Skeletal muscle tissue (tissue), 3 donors: ENCODE measurements at regions not wholly inside any gene's neighbourhood (a gene's known extent, or its start where the extent isn't known, plus 50 kb on each side); places are given as distances from the start of the nearest gene placed in this dataset.

Source experiments
- H3K27ac ChIP-seq: one replicate; pipeline ENCODE4 v1.7.0; 2013; ENCODE audit warnings: mild to moderate bottlenecking, low read depth, low read length, inconsistent platforms
- H3K27me3 ChIP-seq, 3 donors: one replicate each; pipeline ENCODE4 v1.7.0; 2013; ENCODE audit warnings: low read length in 3 of 3; ENCODE audit not compliant: control insufficient read depth in 3 of 3, insufficient read depth in 3 of 3
- H3K36me3 ChIP-seq, 3 donors: one replicate each; pipeline ENCODE4 v1.7.0; 2013; ENCODE audit warnings: low read length in 3 of 3; ENCODE audit not compliant: control insufficient read depth in 3 of 3, insufficient read depth in 3 of 3
- H3K4me1 ChIP-seq, 3 donors: one replicate each; pipeline ENCODE4 v1.7.0; 2013; ENCODE audit warnings: low read length in 3 of 3, mild to moderate bottlenecking in 3 of 3; ENCODE audit not compliant: control insufficient read depth in 3 of 3, insufficient read depth in 3 of 3
- H3K4me3 ChIP-seq, 3 donors: one replicate each; pipeline ENCODE4 v1.7.0; 2013; ENCODE audit warnings: low read length in 3 of 3
- H3K9ac ChIP-seq, 3 donors: one replicate each; pipeline ENCODE4 v1.7.0; 2013; ENCODE audit warnings: low read length in 3 of 3, mild to moderate bottlenecking in 3 of 3, moderate library complexity in 2 of 3, low read depth in 1 of 3
- H3K9me3 ChIP-seq, 3 donors: one replicate each; pipeline ENCODE4 v1.7.0; 2013; ENCODE audit warnings: low read length in 3 of 3; ENCODE audit not compliant: control insufficient read depth in 3 of 3
- donor health status: Osteomylitis.

- Histone ChIP-seq H3K9ac (no peak overlapping the region), H3K9me3 (no peaks in the 10 kb centered on the region), H3K36me3 (no peaks in the 10 kb centered on the region), H3K4me1 (no peaks in the 10 kb centered on the region), H3K27ac (no peak overlapping the region), H3K27me3 (no peaks in the 10 kb centered on the region), H3K4me3 (no peak overlapping the region)
These were observed 574.3 kb upstream of the ZNF462 start for GRCh38 chr9:106288689-106289088.

- H3K27me3 ChIP-seq = no peaks in the 10 kb centered on the region
- no peak overlapping the region for H3K4me3 ChIP-seq
- no peak overlapping the region for H3K9ac ChIP-seq
- H3K36me3 ChIP-seq = no peaks in the 10 kb centered on the region
- H3K27ac ChIP-seq = no peak overlapping the region
- H3K9me3 ChIP-seq = no peaks in the 10 kb centered on the region
- H3K4me1 ChIP-seq = no peaks in the 10 kb centered on the region
These were observed 571.2 kb upstream of the ZNF462 start for GRCh38 chr9:106291786-106292185.

GRCh38 chr9:106296426-106296825, 566.5 kb upstream of the ZNF462 start:
- H3K9me3 ChIP-seq = no peaks in the 10 kb centered on the region
- H3K4me1 ChIP-seq = no peaks in the 10 kb centered on the region
- no peaks in the 10 kb centered on the region for H3K36me3 ChIP-seq
- H3K27me3 ChIP-seq = no peaks in the 10 kb centered on the region
- no peak overlapping the region for H3K9ac ChIP-seq
- H3K27ac ChIP-seq = no peak overlapping the region
- no peak overlapping the region for H3K4me3 ChIP-seq

GRCh38 chr9:106298997-106299396, 564.0 kb upstream of the ZNF462 start:
- Histone ChIP-seq H3K36me3 (no peaks in the 10 kb centered on the region), H3K4me3 (no peak overlapping the region), H3K27me3 (no peaks in the 10 kb centered on the region), H3K27ac (no peak overlapping the region), H3K4me1 (no peaks in the 10 kb centered on the region), H3K9me3 (no peaks in the 10 kb centered on the region), H3K9ac (no peak overlapping the region)

- no peak overlapping the region for H3K9ac ChIP-seq
- H3K36me3 ChIP-seq = no peaks in the 10 kb centered on the region
- no peak overlapping the region for H3K4me3 ChIP-seq
- H3K9me3 ChIP-seq = no peaks in the 10 kb centered on the region
- no peak overlapping the region for H3K27ac ChIP-seq
- H3K4me1 ChIP-seq = no peaks in the 10 kb centered on the region
- H3K27me3 ChIP-seq = no peaks in the 10 kb centered on the region
These were observed 558.5 kb upstream of the ZNF462 start for GRCh38 chr9:106304401-106304920.

GRCh38 chr9:106305428-106306133, 557.4 kb upstream of the ZNF462 start:
- no peak overlapping the region for H3K4me3 ChIP-seq
- no peaks in the 10 kb centered on the region for H3K27me3 ChIP-seq
- no peak overlapping the region for H3K27ac ChIP-seq
- no peak overlapping the region for H3K9ac ChIP-seq
- H3K4me1 ChIP-seq = no peaks in the 10 kb centered on the region
- H3K9me3 ChIP-seq = no peaks in the 10 kb centered on the region
- no peaks in the 10 kb centered on the region for H3K36me3 ChIP-seq

- no peak overlapping the region for H3K4me3 ChIP-seq
- H3K36me3 ChIP-seq = no peaks in the 10 kb centered on the region
- H3K4me1 ChIP-seq = no peaks in the 10 kb centered on the region
- no peak overlapping the region for H3K9ac ChIP-seq
- no peak overlapping the region for H3K27ac ChIP-seq
- no peaks in the 10 kb centered on the region for H3K27me3 ChIP-seq
- H3K9me3 ChIP-seq = no peaks in the 10 kb centered on the region
These were observed 555.3 kb upstream of the ZNF462 start for GRCh38 chr9:106307670-106308069.

GRCh38 chr9:106309925-106310324, 553.0 kb upstream of the ZNF462 start:
- H3K4me3 ChIP-seq = no peak overlapping the region
- H3K9ac ChIP-seq = no peak overlapping the region
- no peaks in the 10 kb centered on the region for H3K9me3 ChIP-seq
- no peaks in the 10 kb centered on the region for H3K36me3 ChIP-seq
- no peaks in the 10 kb centered on the region for H3K4me1 ChIP-seq
- no peaks in the 10 kb centered on the region for H3K27me3 ChIP-seq
- H3K27ac ChIP-seq = no peak overlapping the region

- Histone ChIP-seq H3K27me3 (no peaks in the 10 kb centered on the region), H3K9ac (no peak overlapping the region), H3K9me3 (no peaks in the 10 kb centered on the region), H3K36me3 (no peaks in the 10 kb centered on the region), H3K4me3 (no peak overlapping the region), H3K4me1 (no peaks in the 10 kb centered on the region), H3K27ac (no peak overlapping the region)
These were observed 552.2 kb upstream of the ZNF462 start for GRCh38 chr9:106310782-106311181.

GRCh38 chr9:106312906-106313305, 550.1 kb upstream of the ZNF462 start:
- H3K27me3 ChIP-seq = no peaks in the 10 kb centered on the region
- H3K4me3 ChIP-seq = no peak overlapping the region
- no peaks in the 10 kb centered on the region for H3K9me3 ChIP-seq
- no peaks in the 10 kb centered on the region for H3K36me3 ChIP-seq
- no peak overlapping the region for H3K9ac ChIP-seq
- H3K4me1 ChIP-seq = no peaks in the 10 kb centered on the region
- no peak overlapping the region for H3K27ac ChIP-seq
